Tibial nerve (tissue), 4 donors: ENCODE measurements at regions not wholly inside any gene's neighbourhood (a gene's known extent, or its start where the extent isn't known, plus 50 kb on each side); places are given as distances from the start of the nearest gene placed in this dataset.

ENCODE experiments used
- EP300 ChIP-seq, 2 donors: sonication (generic); formaldehyde crosslinking; IDR thresholded peaks; one replicate each; pipeline ENCODE4 v1.6.1; 2017; ENCODE audit warnings: antibody characterized with exemption in 2 of 2, mild to moderate bottlenecking in 1 of 2
- POLR2A ChIP-seq, 2 donors: fragments of 450-650 bp; IDR thresholded peaks; one replicate each; pipeline ENCODE4 v1.6.1; 2017; ENCODE audit warnings: antibody characterized with exemption in 2 of 2, mild to moderate bottlenecking in 2 of 2, moderate library complexity in 2 of 2
- TF ChIP-seq, protein P1 (sequence below), 5 experiments: fragments of 200-600 bp in 3 of 5; fragments of 450-650 bp in 2 of 5; sonication (generic) in 3 of 5; IDR thresholded peaks; one replicate each; pipeline ENCODE4 v1.5.1; 2016 to 2019; ENCODE audit warnings: antibody characterized with exemption in 5 of 5, mild to moderate bottlenecking in 3 of 5, moderate library complexity in 2 of 5

DNA sequence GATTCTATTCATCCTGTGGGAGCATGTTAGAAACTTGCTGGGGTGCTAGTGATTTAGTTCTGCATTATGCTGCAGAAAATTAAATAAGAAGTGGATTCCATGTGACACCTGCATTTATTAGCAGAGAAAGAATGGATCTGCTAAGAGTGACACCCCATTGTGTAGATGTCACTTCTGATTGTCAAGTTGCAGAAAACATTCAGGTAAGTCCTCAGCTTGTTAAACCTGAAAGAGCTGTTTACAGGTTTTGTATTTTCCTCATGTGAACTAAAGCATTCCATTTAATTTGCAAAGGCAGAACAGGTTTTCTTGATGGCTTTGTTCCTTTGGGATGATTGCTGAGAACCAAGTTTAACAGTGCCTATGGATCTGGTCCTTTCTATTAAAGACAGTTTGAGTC, 238.7 kb downstream of the ABCC12 start:
- TF ChIP-seq, protein P1, sequence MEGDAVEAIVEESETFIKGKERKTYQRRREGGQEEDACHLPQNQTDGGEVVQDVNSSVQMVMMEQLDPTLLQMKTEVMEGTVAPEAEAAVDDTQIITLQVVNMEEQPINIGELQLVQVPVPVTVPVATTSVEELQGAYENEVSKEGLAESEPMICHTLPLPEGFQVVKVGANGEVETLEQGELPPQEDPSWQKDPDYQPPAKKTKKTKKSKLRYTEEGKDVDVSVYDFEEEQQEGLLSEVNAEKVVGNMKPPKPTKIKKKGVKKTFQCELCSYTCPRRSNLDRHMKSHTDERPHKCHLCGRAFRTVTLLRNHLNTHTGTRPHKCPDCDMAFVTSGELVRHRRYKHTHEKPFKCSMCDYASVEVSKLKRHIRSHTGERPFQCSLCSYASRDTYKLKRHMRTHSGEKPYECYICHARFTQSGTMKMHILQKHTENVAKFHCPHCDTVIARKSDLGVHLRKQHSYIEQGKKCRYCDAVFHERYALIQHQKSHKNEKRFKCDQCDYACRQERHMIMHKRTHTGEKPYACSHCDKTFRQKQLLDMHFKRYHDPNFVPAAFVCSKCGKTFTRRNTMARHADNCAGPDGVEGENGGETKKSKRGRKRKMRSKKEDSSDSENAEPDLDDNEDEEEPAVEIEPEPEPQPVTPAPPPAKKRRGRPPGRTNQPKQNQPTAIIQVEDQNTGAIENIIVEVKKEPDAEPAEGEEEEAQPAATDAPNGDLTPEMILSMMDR (IDR thresholded peaks at IDR 0.05): no peak
- TF ChIP-seq POLR2A (IDR thresholded peaks at IDR 0.05) (no peak), EP300 (IDR thresholded peaks at IDR 0.05) (no peak)
